T1000 (cell line): ENCODE measurements at regions not wholly inside any gene's neighbourhood (a gene's known extent, or its start where the extent isn't known, plus 50 kb on each side); places are given as distances from the start of the nearest gene placed in this dataset.

ENCODE experiments used
- DNase-seq: peaks from one replicate; lab custom pipeline; 2025; ENCODE audit warnings: mixed read lengths; lab: John Stamatoyannopoulos, UW

DNA sequence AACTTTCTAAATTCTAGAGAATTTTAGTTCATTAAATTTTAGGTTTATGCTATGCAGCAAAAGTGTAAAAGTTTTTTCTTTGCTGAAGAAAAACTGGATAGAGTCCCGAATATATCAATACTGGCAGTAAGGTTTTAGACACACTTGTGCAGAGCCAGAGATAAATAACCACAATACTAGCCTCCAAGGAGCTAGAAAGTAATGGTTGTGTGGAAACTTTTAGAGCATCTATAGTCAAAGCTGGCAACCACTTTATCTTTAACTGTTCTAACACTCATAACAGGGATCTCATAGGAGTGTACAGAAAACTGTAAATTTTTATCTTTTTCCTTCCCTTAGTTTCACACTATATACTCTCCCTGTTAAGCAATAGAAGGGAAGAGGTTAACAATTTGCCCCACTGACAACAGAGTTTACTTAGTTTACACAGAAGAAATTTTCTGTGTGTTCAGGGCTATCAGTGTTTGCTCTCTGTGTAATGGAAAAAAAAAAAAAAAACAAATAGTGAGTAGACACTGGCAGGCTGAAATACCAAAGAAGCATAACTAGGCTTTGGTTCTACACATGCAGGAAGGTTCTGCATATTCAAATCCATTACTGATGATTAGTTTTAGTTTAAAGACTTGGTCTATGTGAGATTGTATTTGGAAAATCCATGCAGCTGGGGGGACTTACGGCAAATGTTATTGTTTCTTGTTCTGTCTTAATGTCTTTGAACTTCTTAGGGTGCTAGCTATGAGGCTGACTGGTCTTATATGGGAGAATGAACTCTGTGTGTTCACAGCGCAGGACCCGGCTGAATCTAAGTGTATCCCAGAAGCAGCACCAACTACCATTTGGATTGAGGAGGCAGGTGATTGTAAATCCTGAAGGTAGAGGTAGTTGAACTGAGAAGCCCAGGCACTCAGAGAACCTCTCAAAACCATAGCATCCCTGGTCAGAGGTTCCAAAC lies 187.6 kb downstream of the PCSK1 start:
- no peak for DNase-seq

DNA sequence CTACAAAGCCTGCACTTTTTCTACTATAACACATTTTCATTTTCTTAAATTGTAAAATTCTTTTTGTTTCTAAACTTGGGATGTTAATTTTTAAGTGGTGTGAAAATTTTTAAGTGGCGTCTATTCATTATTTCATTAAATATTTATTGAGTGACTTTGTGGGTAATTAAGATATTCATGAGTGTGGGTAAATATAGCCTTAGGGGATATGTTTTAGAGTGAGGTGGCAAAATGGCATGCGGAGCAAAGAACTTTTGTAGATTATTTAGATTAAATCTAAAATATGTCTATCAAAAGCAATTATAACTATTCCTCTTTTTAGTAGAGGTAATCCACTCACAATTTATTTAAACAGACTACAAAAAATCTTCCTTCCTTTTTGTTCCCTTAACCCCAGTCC lies 188.4 kb downstream of the PCSK1 start:
- DNase-seq: no peak

DNA sequence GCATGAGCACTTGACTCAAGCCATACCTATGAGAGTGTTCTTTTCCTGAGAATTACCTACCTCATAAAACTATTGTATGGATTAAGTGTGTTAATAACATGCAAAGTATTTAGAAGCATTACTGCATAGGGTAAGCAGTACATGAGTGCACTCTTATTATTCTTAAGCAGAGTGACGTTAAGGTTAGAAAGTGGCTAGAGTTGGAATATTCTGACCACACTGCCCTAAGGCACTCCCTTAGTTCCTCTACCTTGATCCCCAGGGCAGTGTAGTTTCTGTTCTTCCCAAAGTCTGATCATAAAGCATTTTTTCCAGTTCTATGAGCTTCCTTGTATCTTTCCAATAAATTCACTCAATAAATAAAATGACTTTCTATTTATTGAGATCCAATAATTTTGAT lies 189.2 kb downstream of the PCSK1 start:
- DNase-seq: no peak

DNA sequence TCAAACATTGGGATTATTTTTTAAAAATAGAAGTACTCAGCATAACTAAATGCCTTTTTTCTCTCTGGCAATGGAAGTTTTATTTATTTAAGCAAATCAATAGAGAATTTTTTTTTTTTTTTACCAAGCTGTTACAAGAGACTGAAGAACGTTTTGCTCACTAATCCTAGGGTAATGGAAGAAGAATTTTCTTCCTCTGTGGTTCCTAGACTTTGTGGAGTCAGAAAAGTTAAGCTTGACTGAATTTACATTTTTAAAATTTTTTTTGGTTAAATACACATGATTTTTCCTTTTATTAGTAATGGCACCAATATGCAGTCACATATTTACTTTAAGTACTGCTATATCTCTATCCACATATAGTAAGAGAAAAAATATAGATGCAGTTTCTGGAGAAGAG lies 189.8 kb downstream of the PCSK1 start:
- DNase-seq: no peak

- DNase-seq: no peak
Observed at GRCh38 chr5:96242571-96242970, 190.5 kb downstream of the PCSK1 start.

- DNase-seq: no peak
Observed at GRCh38 chr5:96236831-96237230, 196.2 kb downstream of the PCSK1 start.

DNA sequence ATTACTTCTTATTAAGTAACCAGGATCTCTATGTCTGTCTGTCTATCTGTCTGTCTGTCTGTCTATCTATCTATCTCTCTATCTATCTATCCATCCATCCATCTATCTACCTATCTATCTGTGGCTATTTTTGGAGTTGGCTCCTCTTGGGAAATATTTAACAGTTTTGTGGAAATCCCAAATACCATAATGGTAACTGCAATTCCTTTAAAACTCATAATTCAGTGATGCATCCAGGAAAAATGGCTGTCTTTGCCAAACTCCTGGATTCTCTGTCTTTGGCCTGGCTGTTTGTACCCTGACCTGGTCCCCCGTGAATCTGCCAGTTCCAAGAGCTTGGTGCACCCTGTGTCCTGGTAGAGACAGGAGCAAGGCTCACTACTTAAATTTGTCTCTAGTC lies 197.0 kb downstream of the PCSK1 start:
- no peak for DNase-seq

GRCh38 chr5:96235008-96235910 lies 197.8 kb downstream of the PCSK1 start:
- no peak for DNase-seq

DNA sequence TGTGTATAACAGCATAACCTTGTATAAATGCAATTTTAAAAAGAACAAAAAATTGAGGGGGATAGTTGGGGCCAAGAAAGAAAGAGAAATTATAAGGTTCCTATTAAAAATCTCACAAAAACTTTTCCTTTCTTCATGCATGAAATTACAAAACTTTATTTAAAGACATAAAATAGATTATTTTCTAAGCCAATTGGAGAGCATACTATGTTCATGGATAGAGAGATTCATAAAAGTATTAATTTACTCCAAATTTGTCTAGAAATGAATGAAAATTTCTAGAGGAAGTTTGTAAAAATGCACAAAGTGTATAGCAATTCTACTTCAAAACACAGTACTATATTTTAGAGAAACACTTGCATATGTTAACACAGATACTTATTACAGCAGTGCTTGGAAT lies 200.4 kb downstream of the PCSK1 start:
- DNase-seq: no peak

- DNase-seq: no peak
Observed at GRCh38 chr5:96229188-96229587, 203.9 kb downstream of the PCSK1 start.

DNA sequence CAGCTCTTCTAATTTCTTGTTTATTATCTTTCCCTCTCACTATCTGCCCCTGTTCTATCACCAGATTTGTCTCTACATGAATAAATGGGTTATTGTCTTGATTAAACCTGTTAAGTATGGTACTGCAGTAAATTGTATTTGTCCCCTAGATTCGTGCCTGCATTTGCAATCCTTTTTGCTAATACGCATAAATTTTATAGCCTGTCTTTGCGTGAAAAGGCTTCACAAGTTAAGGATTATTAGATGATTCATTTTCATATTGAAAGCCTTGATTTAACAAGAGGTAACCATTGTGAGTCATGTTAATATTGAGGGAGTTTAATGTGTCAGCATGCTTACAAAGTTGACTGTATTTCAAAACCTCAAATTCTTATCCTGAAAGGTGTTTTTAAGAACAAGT lies 204.6 kb downstream of the PCSK1 start:
- DNase-seq: no peak

GRCh38 chr5:96227957-96228356 lies 205.1 kb downstream of the PCSK1 start:
- DNase-seq: no peak

- no peak for DNase-seq
Observed at GRCh38 chr5:96226941-96227552, 206.0 kb downstream of the PCSK1 start.

- no peak for DNase-seq
Observed at GRCh38 chr5:96222129-96222528, 210.9 kb downstream of the PCSK1 start.

- DNase-seq: no peak
Observed at GRCh38 chr5:96220610-96221390, 212.2 kb downstream of the PCSK1 start.

- DNase-seq: no peak
Observed at GRCh38 chr5:96219580-96220281, 213.3 kb downstream of the PCSK1 start.

- DNase-seq: no peak
Observed at GRCh38 chr5:96218653-96219052, 214.4 kb downstream of the PCSK1 start.

- no peak for DNase-seq
Observed at GRCh38 chr5:96214442-96215197, 218.4 kb downstream of the PCSK1 start.

GRCh38 chr5:96209829-96210228 lies 223.2 kb downstream of the PCSK1 start:
- DNase-seq: peak; percentile 19

GRCh38 chr5:96207420-96207819 lies 225.6 kb downstream of the PCSK1 start:
- DNase-seq: no peak
